Epithelial cell of proximal tubule (primary cell): ENCODE measurements at regions not wholly inside any gene's neighbourhood (a gene's known extent, or its start where the extent isn't known, plus 50 kb on each side); places are given as distances from the start of the nearest gene placed in this dataset.

ENCODE experiments used
- DNase-seq: peaks from one replicate; pipeline ENCODE4 v3.0.0-alpha.2; 2011; ENCODE audit warnings: low read depth
- H3K4me3 ChIP-seq: 2 replicates; pipeline ENCODE4 v1.5.1; 2011; ENCODE audit warnings: low read depth, mild to moderate bottlenecking, low read length
- CTCF ChIP-seq: conservative IDR thresholded peaks from 2 replicates; pipeline ENCODE4 v1.5.1; 2012; ENCODE audit warnings: low read depth, mild to moderate bottlenecking, low read length

- no peak for DNase-seq
- no peak for TF ChIP-seq CTCF
- H3K4me3 ChIP-seq: no peak overlapping the region
Measured at GRCh38 chr4:22162454-22162853, 213.9 kb upstream of the KCNIP4 start.

- no peak for TF ChIP-seq CTCF
- H3K4me3 ChIP-seq: no peak overlapping the region
- no peak for DNase-seq
Measured at GRCh38 chr4:22130741-22131140, 182.2 kb upstream of the KCNIP4 start.

GRCh38 chr4:22129454-22130029 lies 181.0 kb upstream of the KCNIP4 start:
- DNase-seq: peak; percentile 7
- peak; percentile 88 for TF ChIP-seq CTCF
- no peak overlapping the region for H3K4me3 ChIP-seq

GRCh38 chr4:22122062-22122461 lies 173.5 kb upstream of the KCNIP4 start:
- no peak for TF ChIP-seq CTCF
- DNase-seq: no peak

GRCh38 chr4:22115262-22115661 lies 166.7 kb upstream of the KCNIP4 start:
- no peak for TF ChIP-seq CTCF
- no peak overlapping the region for H3K4me3 ChIP-seq
- no peak for DNase-seq

More at GRCh38 chr4:22122062-22122461, 173.5 kb upstream of the KCNIP4 start:
- no peak overlapping the region for H3K4me3 ChIP-seq

- no peak for TF ChIP-seq CTCF
- H3K4me3 ChIP-seq: no peak overlapping the region
- DNase-seq: no peak
Measured at GRCh38 chr4:22103768-22104167, 155.2 kb upstream of the KCNIP4 start.

GRCh38 chr4:22099896-22100295 lies 151.3 kb upstream of the KCNIP4 start:
- no peak for DNase-seq
- no peak for TF ChIP-seq CTCF
- no peak overlapping the region for H3K4me3 ChIP-seq
